ENCODE measurements at regions not wholly inside any gene's neighbourhood (a gene's known extent, or its start where the extent isn't known, plus 50 kb on each side); places are given as distances from the start of the nearest gene placed in this dataset.

- no peaks in the 10 kb centered on the region for H3K36me3 ChIP-seq (ENCODE audit: control insufficient read depth, insufficient read depth, low read length)
- H3K4me3 ChIP-seq (replicated peaks; ENCODE audit: low read depth, low read length) = no peak overlapping the region
- TF ChIP-seq CTCF (IDR thresholded peaks at IDR 0.05; ENCODE audit: insufficient read depth, low read length, poor library complexity, severe bottlenecking) = no peak
- DNase-seq (ENCODE audit: extremely low read depth, insufficient read length) = no peak
- H3K27me3 ChIP-seq (replicated peaks; ENCODE audit: control insufficient read depth, insufficient read depth, low read length) = no peaks in the 10 kb centered on the region
These were observed 445.6 kb upstream of the ADAMTS5 start for GRCh38 chr21:27412530-27412929.

GRCh38 chr21:27408826-27409225 is 441.9 kb upstream of the ADAMTS5 start:
- no peak for DNase-seq (ENCODE audit: extremely low read depth, insufficient read length)
- no peaks in the 10 kb centered on the region for H3K27me3 ChIP-seq (replicated peaks; ENCODE audit: control insufficient read depth, insufficient read depth, low read length)
- TF ChIP-seq CTCF (IDR thresholded peaks at IDR 0.05; ENCODE audit: insufficient read depth, low read length, poor library complexity, severe bottlenecking) = no peak
- H3K4me3 ChIP-seq (replicated peaks; ENCODE audit: low read depth, low read length) = no peak overlapping the region
- no peaks in the 10 kb centered on the region for H3K36me3 ChIP-seq (ENCODE audit: control insufficient read depth, insufficient read depth, low read length)

GRCh38 chr21:27407271-27407670 is 440.4 kb upstream of the ADAMTS5 start:
- H3K4me3 ChIP-seq (replicated peaks; ENCODE audit: low read depth, low read length) = no peak overlapping the region
- no peak for DNase-seq (ENCODE audit: extremely low read depth, insufficient read length)
- no peaks in the 10 kb centered on the region for H3K36me3 ChIP-seq (ENCODE audit: control insufficient read depth, insufficient read depth, low read length)
- TF ChIP-seq CTCF (IDR thresholded peaks at IDR 0.05; ENCODE audit: insufficient read depth, low read length, poor library complexity, severe bottlenecking) = no peak
- H3K27me3 ChIP-seq (replicated peaks; ENCODE audit: control insufficient read depth, insufficient read depth, low read length) = no peaks in the 10 kb centered on the region

GRCh38 chr21:27406300-27407009 is 439.6 kb upstream of the ADAMTS5 start:
- Histone ChIP-seq H3K36me3 (ENCODE audit: control insufficient read depth, insufficient read depth, low read length) (no peaks in the 10 kb centered on the region), H3K4me3 (replicated peaks; ENCODE audit: low read depth, low read length) (no peak overlapping the region), H3K27me3 (replicated peaks; ENCODE audit: control insufficient read depth, insufficient read depth, low read length) (no peaks in the 10 kb centered on the region)
- no peak for DNase-seq (ENCODE audit: extremely low read depth, insufficient read length)
- no peak for TF ChIP-seq CTCF (IDR thresholded peaks at IDR 0.05; ENCODE audit: insufficient read depth, low read length, poor library complexity, severe bottlenecking)

GRCh38 chr21:27403011-27403410 is 436.1 kb upstream of the ADAMTS5 start:
- H3K4me3 ChIP-seq (replicated peaks; ENCODE audit: low read depth, low read length) = no peak overlapping the region
- no peak for TF ChIP-seq CTCF (IDR thresholded peaks at IDR 0.05; ENCODE audit: insufficient read depth, low read length, poor library complexity, severe bottlenecking)

GRCh38 chr21:27400045-27400444 is 433.2 kb upstream of the ADAMTS5 start:
- no peak for TF ChIP-seq CTCF (IDR thresholded peaks at IDR 0.05; ENCODE audit: insufficient read depth, low read length, poor library complexity, severe bottlenecking)
- DNase-seq (ENCODE audit: extremely low read depth, insufficient read length) = no peak
- Histone ChIP-seq H3K36me3 (ENCODE audit: control insufficient read depth, insufficient read depth, low read length) (no peaks in the 10 kb centered on the region), H3K4me3 (replicated peaks; ENCODE audit: low read depth, low read length) (no peak overlapping the region), H3K27me3 (replicated peaks; ENCODE audit: control insufficient read depth, insufficient read depth, low read length) (no peaks in the 10 kb centered on the region)

More at GRCh38 chr21:27403011-27403410, 436.1 kb upstream of the ADAMTS5 start:
- Histone ChIP-seq H3K27me3 (replicated peaks; ENCODE audit: control insufficient read depth, insufficient read depth, low read length) (no peaks in the 10 kb centered on the region), H3K36me3 (ENCODE audit: control insufficient read depth, insufficient read depth, low read length) (no peaks in the 10 kb centered on the region)
- DNase-seq (ENCODE audit: extremely low read depth, insufficient read length) = no peak
